ENCODE measurements at regions not wholly inside any gene's neighbourhood (a gene's known extent, or its start where the extent isn't known, plus 50 kb on each side); places are given as distances from the start of the nearest gene placed in this dataset.

DNA sequence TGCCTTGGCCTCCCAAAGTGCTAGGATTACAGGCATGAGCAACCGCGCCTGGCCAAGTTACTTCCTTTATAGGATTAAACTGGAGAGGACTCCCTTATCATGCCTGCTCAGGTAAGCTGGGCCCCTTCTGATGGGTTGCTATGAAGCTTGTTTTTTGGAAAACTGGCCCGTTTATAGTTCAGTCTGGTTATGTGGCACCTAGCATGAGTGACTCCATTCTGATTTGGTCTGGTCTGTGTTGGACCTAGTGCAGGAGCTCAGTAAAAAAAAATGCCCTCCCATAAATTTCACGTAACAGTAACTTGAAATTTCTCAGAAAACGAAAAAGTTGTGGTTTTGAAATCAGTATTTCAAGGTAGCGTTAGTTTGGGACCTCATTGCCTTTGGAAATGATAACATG, 448.4 kb downstream of the HACE1 start:
- no peak for DNase-seq

GRCh38 chr6:104409913-104410312, 449.8 kb downstream of the HACE1 start:
- no peak for DNase-seq

DNA sequence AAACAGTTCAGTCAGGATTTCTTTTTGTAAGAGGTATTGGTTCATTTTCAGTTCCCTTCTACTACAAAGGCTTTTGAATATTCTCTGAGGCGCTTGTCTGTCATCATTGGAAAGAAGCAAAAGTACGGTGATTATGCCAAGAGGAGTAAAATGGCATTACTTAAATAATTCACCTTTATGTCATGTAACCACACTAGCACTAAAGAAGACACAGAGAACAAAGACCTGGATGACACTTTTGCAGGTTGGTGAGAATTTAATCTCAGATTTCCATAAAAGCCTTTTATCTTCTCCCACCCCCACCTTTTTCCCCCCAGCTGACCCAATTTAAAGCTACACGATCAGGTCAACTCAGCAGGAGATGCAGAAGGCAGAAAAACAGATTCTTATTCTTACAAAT, 451.8 kb downstream of the HACE1 start:
- no peak for DNase-seq

- DNase-seq: no peak
These were observed 455.3 kb downstream of the HACE1 start for GRCh38 chr6:104404377-104404776.

DNA sequence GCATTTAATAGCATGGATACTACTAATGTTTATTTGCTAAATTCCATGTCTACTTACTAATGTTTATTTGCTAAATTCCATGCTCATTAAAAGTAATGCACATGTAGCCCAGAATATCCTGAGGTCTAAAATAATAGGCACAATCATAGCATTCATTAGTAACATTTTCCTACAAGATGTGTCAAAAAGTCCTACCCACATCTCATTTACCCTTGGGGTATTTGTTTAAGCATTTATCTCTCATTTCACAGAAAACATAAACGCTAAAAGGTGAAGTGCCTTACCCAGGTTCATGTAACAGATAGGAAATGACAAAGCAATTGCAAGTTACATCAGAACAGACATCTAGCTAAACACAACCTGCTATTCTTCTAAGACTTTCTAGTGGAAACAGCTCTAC, 457.1 kb downstream of the HACE1 start:
- DNase-seq: no peak

DNA sequence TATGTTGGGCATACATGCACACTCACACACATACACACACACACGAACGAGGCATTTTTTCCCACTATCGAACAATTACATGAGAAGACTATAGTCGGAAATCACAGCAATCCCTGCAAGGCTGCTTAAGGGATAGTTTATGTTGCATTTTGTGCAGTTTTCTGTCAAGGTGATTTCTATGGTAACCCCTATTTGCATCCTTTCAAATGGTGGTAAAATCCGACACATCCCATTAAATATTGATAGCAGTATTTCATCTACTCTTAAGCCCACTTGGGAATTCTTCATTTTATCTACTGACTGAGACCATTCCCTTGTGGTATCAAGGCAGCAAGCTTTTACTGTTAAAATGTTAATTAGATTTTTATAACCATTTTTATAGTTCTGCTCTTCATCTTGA, 457.8 kb downstream of the HACE1 start:
- no peak for DNase-seq

DNA sequence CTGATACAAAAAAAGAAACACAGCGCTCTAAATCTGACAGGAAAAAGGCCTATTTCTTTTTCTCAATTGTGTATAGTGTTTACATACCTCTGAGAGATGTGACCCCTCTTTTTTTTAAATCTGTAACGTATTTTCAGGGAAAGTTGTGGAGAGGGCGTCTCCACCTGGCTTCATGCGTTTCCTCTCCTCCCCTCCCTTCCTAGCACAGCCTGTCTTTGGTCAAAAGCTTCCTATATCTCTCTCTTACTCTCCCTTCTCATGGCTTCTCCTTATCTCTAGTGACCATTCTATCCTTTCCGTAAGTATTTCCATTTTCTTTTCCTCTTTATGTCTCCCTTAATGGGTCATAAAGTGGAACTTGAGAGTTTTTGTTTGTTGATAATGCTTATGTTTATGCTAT, 458.9 kb downstream of the HACE1 start:
- no peak for DNase-seq

GRCh38 chr6:104396077-104396476, 463.6 kb downstream of the HACE1 start:
- DNase-seq: no peak

DNA sequence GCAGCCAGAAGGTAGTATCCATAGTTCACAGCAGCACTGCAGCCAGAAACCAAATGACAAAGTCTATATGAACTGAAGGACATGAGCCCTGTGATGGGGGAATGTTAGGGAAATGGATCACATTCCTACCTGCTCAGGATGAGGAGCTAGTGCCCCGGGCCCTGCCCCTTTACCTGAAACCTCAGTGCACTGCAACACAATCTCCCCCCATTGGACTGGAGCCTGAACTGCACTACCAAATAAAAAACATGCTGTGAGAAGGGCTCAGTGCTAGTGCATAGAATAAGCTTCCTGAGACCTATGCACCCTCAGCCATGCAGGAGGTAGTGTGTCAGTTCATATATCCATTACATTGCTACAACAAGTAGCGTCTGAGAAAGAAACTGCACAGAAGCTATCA, 477.8 kb downstream of the HACE1 start:
- DNase-seq: no peak

DNA sequence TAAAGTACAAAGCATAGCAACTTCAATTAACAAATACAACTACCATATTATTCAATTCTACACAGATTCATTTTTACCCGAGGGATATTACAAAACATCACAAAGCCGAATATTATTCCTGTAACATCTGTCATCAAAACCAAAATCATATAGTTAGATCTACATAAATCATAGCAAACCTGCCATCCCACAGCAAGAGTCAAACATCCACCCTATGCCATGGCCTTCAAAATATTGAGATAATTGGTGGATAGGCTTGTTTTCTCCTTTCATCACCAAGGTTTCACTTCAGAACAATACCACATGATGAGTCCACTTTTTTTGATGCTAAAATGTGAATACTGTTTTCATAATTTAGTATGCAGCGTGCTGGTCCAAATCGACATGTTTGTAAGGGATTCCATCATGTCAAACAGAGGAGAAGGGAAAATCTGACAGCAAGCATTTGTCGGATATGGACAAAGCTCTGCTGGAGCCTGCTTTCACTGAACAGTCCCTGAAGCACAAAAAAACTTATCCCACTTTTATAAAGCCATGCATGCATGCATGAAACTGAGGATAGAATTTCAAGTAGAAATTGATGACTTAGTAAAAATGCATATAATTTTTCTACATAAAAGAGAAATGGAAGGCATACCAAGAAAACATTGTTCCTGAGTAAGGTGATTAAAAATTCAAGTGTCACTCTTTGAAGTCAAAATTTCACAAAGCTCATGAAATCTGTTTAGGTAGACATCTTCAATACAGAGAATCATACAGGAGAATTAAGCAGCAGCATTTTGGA, 494.1 kb downstream of the HACE1 start:
- DNase-seq: no peak

DNA sequence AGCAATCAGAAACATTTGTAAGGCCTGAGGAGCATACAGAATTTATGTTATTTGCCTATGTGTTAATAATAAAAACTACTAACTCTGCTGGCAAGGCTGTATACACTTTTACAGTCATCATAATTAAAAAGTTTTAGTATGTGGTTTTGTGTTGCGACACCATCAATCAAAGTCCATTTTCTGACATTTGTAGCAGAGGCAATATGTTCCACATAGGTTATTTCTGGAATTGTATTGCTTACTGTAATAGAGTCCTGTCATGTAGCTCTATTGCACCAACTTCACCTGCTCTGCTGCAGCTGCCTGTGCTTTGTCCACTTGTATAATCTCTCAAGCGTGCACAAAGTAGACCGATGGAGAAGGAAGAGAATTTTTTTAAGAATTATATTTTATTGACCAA, 501.8 kb downstream of the HACE1 start:
- DNase-seq: no peak

DNA sequence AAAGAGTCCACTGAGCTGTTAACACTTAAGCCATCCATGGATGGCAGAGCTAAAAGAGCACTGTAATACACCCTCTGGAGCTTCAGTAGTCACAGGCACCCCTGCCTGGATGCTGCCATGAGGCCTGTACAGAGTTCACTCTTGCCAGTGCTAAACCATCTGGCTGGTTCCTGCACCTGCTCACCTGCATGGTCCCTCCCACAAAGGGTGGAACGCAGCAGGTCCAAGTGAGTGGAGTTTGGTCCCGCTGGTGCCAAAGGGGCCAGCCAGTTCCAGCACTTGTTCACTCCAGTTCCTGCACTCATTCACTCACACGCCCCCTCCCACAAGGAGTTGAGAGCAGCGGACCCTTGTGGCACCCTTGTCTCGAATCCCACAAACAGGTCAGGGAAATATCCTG, 503.5 kb downstream of the HACE1 start:
- no peak for DNase-seq

DNA sequence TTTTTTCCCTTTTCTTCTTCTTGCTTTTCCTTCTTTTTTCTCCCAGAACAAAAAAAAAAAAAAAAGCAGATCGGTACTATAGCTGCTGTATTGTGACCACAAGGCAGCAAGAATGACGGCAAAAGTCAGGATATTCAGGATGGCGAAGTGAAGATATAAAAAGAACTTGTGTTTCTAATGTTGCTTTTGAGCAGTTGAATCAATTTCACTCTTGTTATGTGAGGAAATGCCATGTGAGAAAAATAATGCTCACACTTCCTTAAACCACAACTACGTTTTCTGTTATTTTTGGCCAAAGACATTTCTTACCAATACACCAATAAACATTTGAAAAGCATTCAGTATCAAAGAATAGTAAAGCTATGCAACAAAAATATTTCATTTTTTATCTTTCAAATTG, 510.5 kb downstream of the HACE1 start:
- no peak for DNase-seq

- DNase-seq: no peak
These were observed 515.5 kb downstream of the HACE1 start for GRCh38 chr6:104344223-104344622.

- DNase-seq: no peak
These were observed 527.4 kb downstream of the HACE1 start for GRCh38 chr6:104332364-104332763.

DNA sequence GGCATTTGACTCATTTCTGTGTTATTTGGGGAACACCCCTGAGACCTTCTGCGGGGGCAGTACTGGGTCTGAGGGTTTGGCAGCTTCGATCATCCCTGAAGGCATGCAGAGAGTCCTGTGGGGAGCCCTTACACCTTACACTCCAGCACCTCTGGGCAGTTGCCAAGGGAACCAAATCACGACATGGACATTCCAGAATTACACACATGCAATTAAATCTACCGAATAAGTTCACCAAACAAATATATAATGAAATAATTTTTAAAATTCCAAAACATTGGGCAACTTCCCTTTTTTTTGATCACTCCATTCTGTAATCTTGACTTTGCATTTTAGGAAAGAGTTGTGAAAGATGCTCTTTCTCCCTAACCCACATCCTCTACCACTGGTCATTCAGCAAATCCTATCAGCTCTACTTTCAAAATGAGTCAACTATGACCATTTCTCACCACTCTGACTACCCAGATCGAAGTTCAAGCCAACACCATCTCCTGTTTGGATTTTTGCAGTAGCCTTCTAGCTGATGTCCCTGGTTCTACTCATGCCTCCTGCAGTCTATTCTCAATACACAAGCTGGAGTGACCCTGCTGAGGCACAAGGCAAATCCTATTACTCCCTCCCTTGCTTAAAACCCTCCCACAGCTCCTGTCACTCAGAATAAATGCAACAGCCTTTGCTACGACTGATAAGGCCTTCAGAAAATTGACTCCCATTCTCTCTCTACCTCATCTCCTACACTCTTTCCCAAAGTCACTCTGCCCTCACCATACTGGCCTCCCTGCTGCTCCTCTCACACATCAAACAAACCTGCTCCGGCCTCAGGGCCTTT, 533.3 kb downstream of the HACE1 start:
- no peak for DNase-seq

GRCh38 chr6:104325341-104326172, 534.2 kb downstream of the HACE1 start:
- DNase-seq: no peak

DNA sequence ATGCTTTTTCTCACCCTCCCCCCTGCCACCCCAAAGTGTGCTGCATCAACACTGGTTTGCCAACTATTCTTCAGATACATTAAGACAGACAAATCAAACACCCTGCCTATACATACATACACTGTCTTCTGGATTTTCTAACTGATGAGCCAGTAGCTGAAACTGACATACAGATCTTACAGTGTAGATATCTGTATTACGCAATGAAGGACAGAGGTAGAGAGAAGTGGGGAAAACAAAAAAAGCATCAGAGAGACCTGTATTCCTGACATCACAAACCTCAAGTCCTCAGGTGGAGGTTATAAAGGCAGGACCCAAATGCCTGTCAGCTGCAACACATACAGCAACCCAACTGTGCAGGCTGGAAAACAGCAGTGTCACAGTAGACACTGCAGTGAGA, 535.4 kb downstream of the HACE1 start:
- DNase-seq: no peak

GRCh38 chr6:104322841-104323240, 536.9 kb downstream of the HACE1 start:
- DNase-seq: no peak

- DNase-seq: no peak
These were observed 538.4 kb downstream of the HACE1 start for GRCh38 chr6:104321301-104321700.

DNA sequence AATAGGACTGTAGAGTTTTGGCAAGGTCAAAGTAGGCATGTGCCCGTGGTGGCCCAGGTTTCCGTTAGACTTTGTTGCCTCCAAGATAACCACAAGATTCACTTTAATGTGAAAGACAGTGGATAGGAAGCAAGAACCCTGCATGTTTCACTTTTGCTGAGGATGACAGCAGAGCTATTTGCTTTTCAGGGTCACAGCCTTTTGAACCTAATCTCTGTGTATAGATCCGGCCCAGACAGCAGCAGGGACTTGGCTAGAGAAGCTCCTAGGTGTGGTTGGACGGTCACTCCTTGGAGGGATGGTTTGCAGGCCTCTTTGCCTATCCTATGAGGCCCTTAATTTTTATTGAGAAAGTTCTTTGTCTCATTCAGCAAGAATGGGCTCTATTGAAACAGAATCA, 538.8 kb downstream of the HACE1 start:
- no peak for DNase-seq

GRCh38 chr6:104312851-104313250, 546.9 kb downstream of the HACE1 start:
- DNase-seq: no peak

DNA sequence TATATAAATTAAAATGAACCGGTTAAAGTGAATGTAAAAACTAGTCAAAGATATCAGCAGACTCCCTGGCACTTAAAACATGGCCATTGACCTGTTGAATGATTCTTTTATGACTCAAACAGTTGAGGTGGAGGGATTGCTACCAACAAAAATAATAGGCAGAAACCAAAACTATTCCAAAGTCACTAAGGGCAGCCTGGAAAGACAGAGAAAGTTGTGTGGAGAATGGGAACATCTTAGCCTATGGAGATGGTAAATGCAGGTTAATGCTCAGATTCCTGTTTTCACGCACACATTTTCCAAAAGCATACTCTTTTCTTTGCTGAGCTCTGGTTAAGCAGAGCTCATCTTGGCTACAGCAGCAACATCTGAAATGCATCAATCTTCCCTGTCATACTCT, 553.5 kb downstream of the HACE1 start:
- DNase-seq: no peak

DNA sequence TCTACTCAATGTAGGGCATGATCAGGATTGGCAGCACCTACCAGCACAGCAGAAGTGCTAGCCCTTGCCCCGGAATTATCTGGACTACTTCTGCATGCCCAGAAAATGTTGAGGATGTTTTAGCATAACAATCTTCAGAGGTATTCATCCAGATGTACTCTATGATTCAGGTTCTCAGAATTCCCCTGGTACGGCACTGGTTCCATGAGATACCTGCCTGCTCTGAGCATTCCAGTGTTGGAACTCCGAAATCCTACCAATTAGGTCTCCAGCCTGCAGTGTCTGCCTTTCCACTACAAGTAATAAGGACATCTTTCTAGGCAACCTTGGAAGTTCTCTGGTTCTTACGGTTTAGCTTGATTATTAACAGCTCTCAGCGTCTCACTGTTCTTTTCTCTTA, 554.5 kb downstream of the HACE1 start:
- no peak for DNase-seq
